ENCODE measurements at regions not wholly inside any gene's neighbourhood (a gene's known extent, or its start where the extent isn't known, plus 50 kb on each side); places are given as distances from the start of the nearest gene placed in this dataset.

- Histone ChIP-seq H4K20me1 (ENCODE audit: insufficient read depth, low read length) (no peaks in the 10 kb centered on the region), H3K4me1 (ENCODE audit: insufficient read depth, low read length) (no peaks in the 10 kb centered on the region), H3K27me3 (ENCODE audit: insufficient read depth, low read length, poor library complexity) (no peaks in the 10 kb centered on the region), H3K36me3 (ENCODE audit: insufficient read depth, low read length) (no peaks in the 10 kb centered on the region), H2AFZ (ENCODE audit: low read depth, low read length) (no peak overlapping the region), H3K9me3 (ENCODE audit: insufficient read depth, low read length, severe bottlenecking) (no peaks in the 10 kb centered on the region), H3K4me2 (ENCODE audit: insufficient read depth, low read length) (no peak overlapping the region), H3K9ac (ENCODE audit: low read depth, low read length) (no peak overlapping the region), H3K27ac (ENCODE audit: low read length) (no peak overlapping the region), H3K79me2 (ENCODE audit: insufficient read depth, low read length) (no peaks in the 10 kb centered on the region), H3K4me3 (ENCODE audit: low read depth in 1 of 2, low read length in 2 of 2) (no peak overlapping the region)
- DNase-seq (no peak), ATAC-seq (ENCODE audit: insufficient read depth, low read depth) (no peak)
- TF ChIP-seq CTCF (IDR thresholded peaks at IDR 0.05; ENCODE audit: borderline replicate concordance, extremely low read depth, low read length, poor library complexity, severe bottlenecking): no peak
- no peak for TF ChIP-seq EZH2 (IDR thresholded peaks at IDR 0.05; ENCODE audit: borderline replicate concordance, low read depth, low read length, severe bottlenecking)
These were observed 247.3 kb upstream of the SOX11 start for GRCh38 chr2:5444854-5445253.

DNA sequence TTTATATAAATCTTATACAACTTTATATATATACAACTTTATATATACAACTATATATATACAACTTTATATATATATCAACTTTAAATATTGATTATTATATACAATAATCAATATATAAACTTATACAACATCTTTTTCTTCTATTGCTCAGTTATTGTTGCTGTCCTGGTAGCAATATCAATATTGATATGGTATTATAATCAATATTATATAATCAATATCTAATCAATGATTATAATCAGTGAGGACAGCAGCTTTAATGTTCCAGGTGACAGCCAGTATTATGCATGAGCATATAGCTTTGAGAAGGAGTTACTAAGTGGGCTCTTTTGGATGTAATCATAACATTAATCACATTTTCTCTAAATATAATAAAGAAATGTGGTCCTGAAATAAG is 242.3 kb upstream of the SOX11 start:
- Histone ChIP-seq H3K27me3 (ENCODE audit: insufficient read depth, low read length, poor library complexity) (no peaks in the 10 kb centered on the region), H3K9me3 (ENCODE audit: insufficient read depth, low read length, severe bottlenecking) (no peaks in the 10 kb centered on the region), H3K9ac (ENCODE audit: low read depth, low read length) (no peak overlapping the region), H3K36me3 (ENCODE audit: insufficient read depth, low read length) (no peaks in the 10 kb centered on the region), H4K20me1 (ENCODE audit: insufficient read depth, low read length) (no peaks in the 10 kb centered on the region), H2AFZ (ENCODE audit: low read depth, low read length) (no peak overlapping the region), H3K4me1 (ENCODE audit: insufficient read depth, low read length) (no peaks in the 10 kb centered on the region), H3K27ac (ENCODE audit: low read length) (no peak overlapping the region), H3K79me2 (ENCODE audit: insufficient read depth, low read length) (no peaks in the 10 kb centered on the region), H3K4me2 (ENCODE audit: insufficient read depth, low read length) (no peak overlapping the region), H3K4me3 (ENCODE audit: low read depth in 1 of 2, low read length in 2 of 2) (no peak overlapping the region)
- no peak for DNase-seq
- TF ChIP-seq CTCF (IDR thresholded peaks at IDR 0.05; ENCODE audit: borderline replicate concordance, extremely low read depth, low read length, poor library complexity, severe bottlenecking): no peak
- TF ChIP-seq EZH2 (IDR thresholded peaks at IDR 0.05; ENCODE audit: borderline replicate concordance, low read depth, low read length, severe bottlenecking): no peak
- no peak for ATAC-seq (ENCODE audit: insufficient read depth, low read depth)

DNA sequence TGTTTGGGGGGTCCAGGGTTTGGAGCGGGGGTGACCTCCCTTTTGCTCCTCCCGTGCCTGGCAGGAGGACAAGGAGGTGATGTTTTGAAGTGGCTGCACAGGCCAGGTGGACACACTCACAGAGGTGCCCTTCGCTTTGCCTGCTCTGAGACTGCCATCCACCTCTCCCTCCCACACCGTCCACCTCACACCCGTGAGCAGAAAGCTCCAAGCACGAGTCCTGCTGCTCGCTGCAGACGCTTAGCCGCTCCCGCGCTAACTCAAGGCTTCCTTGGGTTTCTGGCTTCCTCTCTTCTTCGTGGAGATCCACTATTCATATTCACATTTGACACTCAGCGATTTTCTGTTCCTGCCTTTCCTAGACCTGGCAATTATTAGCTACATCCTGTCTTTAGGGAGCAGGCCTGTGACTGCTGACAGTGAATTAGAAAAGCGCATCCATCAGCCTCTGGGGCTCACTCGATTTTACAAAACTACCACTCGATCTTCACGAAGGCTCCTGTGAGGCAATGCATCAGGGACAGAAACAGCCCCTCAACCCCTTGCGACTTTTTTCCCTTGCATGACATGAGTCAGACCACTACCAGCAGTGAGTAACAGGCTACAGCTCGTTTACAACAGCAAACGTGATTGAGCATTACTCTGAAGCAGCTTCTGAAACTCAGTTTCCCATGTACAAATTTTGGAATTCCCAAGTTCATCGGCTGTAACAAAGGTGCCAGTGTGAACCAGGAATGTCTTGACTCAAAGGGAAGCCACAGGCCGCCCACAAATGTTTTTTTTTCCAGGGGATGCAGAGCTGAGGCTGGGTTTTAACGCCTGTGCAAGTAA is 238.7 kb upstream of the SOX11 start:
- no peak for DNase-seq
- TF ChIP-seq EZH2 (IDR thresholded peaks at IDR 0.05; ENCODE audit: borderline replicate concordance, low read depth, low read length, severe bottlenecking) (no peak), CTCF (IDR thresholded peaks at IDR 0.05; ENCODE audit: borderline replicate concordance, extremely low read depth, low read length, poor library complexity, severe bottlenecking) (no peak)
- H3K79me2 ChIP-seq (ENCODE audit: insufficient read depth, low read length): no peaks in the 10 kb centered on the region

More for the DNA sequence above, 238.7 kb upstream of the SOX11 start:
- ATAC-seq (ENCODE audit: insufficient read depth, low read depth): no peak
- no peaks in the 10 kb centered on the region for H3K27me3 ChIP-seq (ENCODE audit: insufficient read depth, low read length, poor library complexity)
- H3K4me2 ChIP-seq (ENCODE audit: insufficient read depth, low read length): no peak overlapping the region
- H3K27ac ChIP-seq (ENCODE audit: low read length): no peak overlapping the region
- H3K9me3 ChIP-seq (ENCODE audit: insufficient read depth, low read length, severe bottlenecking): no peaks in the 10 kb centered on the region
- no peak overlapping the region for H2AFZ ChIP-seq (ENCODE audit: low read depth, low read length)
- H3K36me3 ChIP-seq (ENCODE audit: insufficient read depth, low read length): no peaks in the 10 kb centered on the region
- H3K9ac ChIP-seq (ENCODE audit: low read depth, low read length): no peak overlapping the region
- H4K20me1 ChIP-seq (ENCODE audit: insufficient read depth, low read length): no peaks in the 10 kb centered on the region
- H3K4me1 ChIP-seq (ENCODE audit: insufficient read depth, low read length): no peaks in the 10 kb centered on the region
- H3K4me3 ChIP-seq (ENCODE audit: low read depth in 1 of 2, low read length in 2 of 2): no peak overlapping the region

Data from DND-41 (cell line).